HG03066 (cell line): ENCODE measurements at regions not wholly inside any gene's neighbourhood (a gene's known extent, or its start where the extent isn't known, plus 50 kb on each side); places are given as distances from the start of the nearest gene placed in this dataset.

ENCODE experiments used
- ATAC-seq: cut with Tn5 transposase; IDR thresholded peaks from one replicate; pipeline ENCODE4 v1.9.1; 2021; ENCODE audit warnings: low read depth; ENCODE audit not compliant: unreplicated experiment

GRCh38 chr2:7765236-7765635 lies 848.0 kb downstream of the RNF144A start:
- no peak for ATAC-seq

- ATAC-seq: no peak
These were observed 849.0 kb downstream of the RNF144A start for GRCh38 chr2:7766088-7766722.

GRCh38 chr2:7766978-7767565 lies 849.9 kb downstream of the RNF144A start:
- no peak for ATAC-seq

DNA sequence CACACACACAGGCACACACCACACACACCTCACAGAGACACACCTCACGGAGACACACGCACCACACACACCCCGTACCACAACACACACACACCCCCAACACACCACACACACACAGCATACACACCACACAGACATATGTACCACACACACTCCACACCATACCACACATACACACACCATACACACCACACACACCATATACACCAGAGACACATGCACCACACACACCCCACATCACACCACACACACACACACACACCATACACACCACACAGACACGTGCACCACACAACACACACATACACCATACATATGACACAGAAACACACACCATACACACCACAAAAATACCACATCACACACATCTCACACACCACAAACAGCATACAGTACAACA lies 850.7 kb downstream of the RNF144A start:
- ATAC-seq: no peak

GRCh38 chr2:7771781-7772180 lies 854.6 kb downstream of the RNF144A start:
- ATAC-seq: no peak

DNA sequence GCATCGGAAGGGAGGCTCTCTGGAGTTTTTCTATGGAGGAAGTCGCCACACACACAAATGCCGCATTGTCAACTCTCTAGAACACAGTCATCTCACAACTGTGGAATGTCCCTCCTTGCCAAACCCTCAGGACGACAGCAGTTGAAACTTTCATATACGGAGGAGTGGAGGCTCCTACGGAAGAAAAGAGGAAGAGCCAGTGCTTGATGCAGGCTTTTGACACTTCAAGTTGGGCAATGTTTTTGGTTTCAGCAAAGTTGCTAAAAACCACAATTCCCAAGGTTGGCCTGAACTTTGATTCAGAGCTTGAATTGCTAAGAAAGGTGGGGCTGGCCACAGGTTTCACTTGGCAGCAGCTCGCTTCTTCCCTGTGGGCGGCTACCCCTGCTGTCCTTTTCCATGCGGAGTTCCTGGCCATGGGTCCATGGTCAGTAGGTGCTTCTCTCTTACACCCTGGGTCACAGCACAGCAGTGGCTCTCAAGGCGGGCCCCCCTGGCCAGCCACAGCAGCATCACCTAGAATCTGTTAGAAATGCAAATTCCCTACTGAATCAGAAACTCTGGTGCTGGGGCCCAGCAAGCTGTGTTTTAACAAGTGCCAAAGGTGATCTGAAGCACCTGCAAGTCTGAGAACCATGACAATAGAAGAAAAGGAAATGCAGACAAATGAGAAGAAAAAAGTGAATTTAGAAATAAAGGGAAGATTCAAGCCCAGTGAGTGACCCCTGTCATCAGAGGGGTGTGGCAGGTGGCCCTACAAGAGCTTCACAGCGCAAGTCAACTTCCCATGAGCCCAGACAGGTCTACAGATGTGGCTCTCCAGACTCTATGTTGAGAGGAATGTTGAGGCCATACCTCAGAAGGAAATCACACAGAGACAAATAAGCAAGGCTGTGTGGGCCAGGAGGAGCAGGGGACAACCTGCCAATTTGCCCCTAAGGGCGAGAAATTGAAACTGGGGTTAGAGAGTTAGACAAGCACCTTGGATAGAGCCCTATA lies 856.4 kb downstream of the RNF144A start:
- peak; percentile 63 for ATAC-seq

DNA sequence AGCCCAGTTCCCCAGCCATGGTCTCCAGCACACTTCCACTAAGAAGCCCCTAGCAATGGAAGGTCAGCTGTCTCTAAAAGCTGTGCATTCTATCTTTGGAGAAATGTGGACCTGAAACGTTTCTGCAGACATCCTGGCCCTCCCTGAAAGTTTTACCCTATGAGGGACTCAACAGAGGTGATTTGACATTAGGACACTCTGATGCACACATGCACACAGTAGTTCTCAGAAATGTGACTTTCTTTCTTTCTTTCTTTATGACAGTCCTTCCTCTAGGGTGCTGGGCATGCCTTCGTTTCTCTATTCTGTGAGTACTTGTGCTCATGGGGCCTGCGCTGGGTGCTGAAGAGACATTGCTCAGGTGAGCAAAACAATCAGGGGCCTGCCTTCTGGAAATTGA lies 857.3 kb downstream of the RNF144A start:
- no peak for ATAC-seq

GRCh38 chr2:7777668-7778067 lies 860.5 kb downstream of the RNF144A start:
- no peak for ATAC-seq

DNA sequence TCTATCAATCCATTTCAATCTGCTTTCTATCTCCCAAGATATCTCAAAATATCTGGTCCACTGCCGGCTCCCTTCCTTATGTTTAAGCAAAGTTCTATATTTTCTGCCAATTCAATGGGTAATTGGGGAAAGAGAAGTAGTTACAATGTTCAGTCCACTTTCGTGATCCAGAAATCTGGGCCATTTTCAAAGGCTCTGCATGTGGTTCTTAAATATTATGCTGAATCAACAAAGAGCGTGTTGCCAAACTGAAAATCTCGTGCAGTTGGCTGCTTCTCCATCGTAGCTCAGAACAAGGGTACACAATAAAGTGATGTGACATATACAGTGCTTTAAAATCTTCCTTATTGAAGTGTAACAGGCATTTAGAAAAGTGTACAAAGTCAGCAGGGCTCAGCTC lies 863.1 kb downstream of the RNF144A start:
- ATAC-seq: no peak

GRCh38 chr2:7785700-7786099 lies 868.5 kb downstream of the RNF144A start:
- no peak for ATAC-seq

DNA sequence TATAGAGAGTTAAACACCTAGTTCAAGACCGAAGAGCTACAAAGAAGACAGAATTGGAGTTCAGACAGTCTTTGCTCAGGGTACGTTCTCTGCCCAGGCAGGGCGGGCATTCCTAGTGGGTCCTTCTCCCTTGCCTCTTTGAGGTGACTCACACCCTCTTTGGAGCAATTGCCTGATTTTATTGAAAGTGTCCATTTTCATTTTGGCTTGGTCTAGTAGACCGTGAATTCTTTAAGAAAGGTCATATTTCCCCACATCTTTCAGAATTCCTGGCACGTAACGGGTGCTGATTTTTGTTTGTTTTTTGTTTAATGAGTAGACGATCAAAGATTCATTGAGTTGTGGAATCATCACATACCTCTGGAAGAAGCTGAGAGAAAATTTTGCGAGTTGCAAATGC lies 871.5 kb downstream of the RNF144A start:
- ATAC-seq: no peak

DNA sequence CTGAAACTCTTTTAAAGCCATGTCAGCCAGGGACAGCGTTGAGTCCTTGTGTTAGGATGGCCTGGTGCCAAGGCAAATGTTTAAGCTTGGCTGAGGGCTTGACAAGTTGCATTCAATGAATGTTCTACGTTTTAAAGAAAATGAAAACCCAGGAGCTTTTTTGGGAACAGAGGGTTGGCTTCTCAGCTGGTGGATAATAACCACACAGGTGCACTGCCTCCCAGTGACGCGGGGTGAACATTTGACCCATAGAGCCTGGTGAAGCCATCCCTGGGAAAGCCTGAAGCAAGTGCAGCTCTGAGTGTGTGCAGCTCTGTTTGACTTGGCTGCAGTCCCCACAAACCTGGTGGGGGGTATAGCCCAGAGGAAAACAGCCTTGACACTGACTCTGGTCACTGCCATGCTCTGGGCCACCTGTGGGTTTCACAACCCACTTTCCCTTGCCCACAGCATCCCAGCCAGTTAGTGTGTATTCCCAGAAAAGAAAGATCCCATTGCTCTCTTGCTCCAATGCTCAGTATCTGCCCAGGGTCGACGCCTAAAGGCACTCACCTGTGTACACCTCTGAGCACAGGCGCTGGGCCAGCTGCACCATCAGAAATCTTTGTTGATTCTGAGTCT lies 874.9 kb downstream of the RNF144A start:
- ATAC-seq: no peak

DNA sequence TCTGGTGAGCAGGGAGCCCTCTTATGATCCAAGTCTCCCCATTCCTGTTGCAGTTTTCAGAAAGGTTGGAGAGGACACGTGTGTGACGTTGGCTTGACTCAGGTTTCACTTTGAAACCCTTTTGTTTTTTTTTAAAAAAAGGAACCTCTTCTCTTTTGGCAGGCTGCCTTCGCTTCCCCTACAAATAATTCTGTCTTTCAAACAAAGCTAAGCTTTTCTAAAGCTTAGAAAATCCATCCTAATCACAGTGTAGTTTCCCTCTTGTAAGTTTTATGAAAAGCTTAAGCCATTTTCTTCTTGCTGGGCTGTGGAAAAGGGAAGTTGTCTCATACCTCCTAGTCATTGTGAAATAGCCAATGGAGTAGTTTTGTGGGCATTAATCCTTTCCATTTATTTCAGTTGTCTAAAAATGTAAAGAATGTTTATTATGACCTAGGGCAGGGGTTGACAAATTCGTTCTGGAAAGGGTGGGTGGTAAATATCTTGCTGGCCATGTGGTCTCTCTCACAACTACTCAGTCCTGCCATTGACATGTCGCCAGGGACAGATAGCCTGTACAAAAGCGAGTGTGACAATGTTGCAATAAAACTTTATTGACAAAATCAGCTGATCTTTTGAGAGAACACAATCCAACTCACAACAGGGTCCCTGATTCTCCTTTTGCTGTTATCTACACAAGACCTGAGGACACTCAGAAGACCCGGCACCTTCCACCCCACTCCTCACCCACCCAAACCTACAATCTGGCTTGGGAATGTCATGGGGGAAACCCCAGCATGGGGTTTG lies 878.8 kb downstream of the RNF144A start:
- ATAC-seq: no peak

- no peak for ATAC-seq
These were observed 881.8 kb upstream of the ID2 start for GRCh38 chr2:7800031-7800430.

GRCh38 chr2:7801212-7801611 lies 880.6 kb upstream of the ID2 start:
- no peak for ATAC-seq

DNA sequence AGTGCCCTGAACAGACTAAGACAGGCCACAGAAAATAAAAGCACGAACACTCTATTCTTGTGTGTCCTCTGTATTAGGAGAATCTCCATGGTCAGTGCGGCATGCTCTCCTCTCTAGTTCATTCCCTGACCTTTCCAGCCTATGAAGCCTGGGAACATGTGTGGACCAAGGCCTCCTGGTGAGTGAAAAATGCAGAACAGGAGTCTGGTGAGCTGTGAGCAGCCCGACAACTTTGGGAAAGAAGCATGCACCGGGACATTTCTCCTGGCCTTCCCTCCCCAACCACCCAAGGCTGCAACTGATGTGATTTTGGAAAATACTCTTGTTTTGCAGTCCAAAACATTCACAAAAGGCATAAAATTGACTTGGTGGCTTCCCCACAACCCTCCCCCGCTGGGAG lies 878.3 kb upstream of the ID2 start:
- no peak for ATAC-seq

GRCh38 chr2:7809640-7810039 lies 872.2 kb upstream of the ID2 start:
- ATAC-seq: no peak

DNA sequence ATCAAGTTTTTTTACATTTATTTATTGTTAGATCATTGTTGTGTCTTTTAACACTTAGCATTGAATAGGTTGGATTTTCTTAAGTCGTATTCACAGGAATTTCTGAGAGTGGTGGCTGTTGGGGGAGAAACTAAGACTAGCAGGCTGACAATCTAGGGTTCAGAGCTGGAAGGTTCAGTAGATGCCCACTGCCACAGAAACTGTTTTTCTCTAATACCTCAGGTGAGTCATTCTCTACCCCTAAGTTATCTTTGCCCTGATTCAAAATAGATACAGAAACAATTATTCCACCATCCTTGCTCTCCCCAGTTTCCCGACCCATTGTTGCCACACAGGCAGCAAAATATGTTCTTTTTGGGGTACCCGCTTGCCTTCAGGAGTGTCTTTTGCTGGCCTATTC lies 870.8 kb upstream of the ID2 start:
- no peak for ATAC-seq

- no peak for ATAC-seq
These were observed 869.4 kb upstream of the ID2 start for GRCh38 chr2:7812231-7812995.
